GM21367 (cell line): ENCODE measurements at regions not wholly inside any gene's neighbourhood (a gene's known extent, or its start where the extent isn't known, plus 50 kb on each side); places are given as distances from the start of the nearest gene placed in this dataset.

Experiments
- ATAC-seq: cut with Tn5 transposase; IDR thresholded peaks from one replicate; pipeline ENCODE4 v1.9.1; 2021; ENCODE audit not compliant: unreplicated experiment

GRCh38 chr9:1738511-1739100, 276.5 kb upstream of the SMARCA2 start:
- no peak for ATAC-seq

- ATAC-seq, result no peak
Observed at GRCh38 chr9:1743121-1743960, 271.8 kb upstream of the SMARCA2 start.

GRCh38 chr9:1745980-1746379, 269.2 kb upstream of the SMARCA2 start:
- no peak for ATAC-seq

- no peak for ATAC-seq
Observed at GRCh38 chr9:1747417-1747967, 267.7 kb upstream of the SMARCA2 start.

GRCh38 chr9:1748407-1748806, 266.7 kb upstream of the SMARCA2 start:
- no peak for ATAC-seq

- ATAC-seq, result no peak
Observed at GRCh38 chr9:1757186-1757585, 258.0 kb upstream of the SMARCA2 start.

GRCh38 chr9:1759009-1759408, 256.1 kb upstream of the SMARCA2 start:
- ATAC-seq, result no peak

- no peak for ATAC-seq
Observed at GRCh38 chr9:1759771-1760300, 255.3 kb upstream of the SMARCA2 start.

GRCh38 chr9:1761807-1762206, 253.3 kb upstream of the SMARCA2 start:
- no peak for ATAC-seq

- ATAC-seq, result no peak
Observed at GRCh38 chr9:1766042-1766441, 249.1 kb upstream of the SMARCA2 start.

- no peak for ATAC-seq
Observed at GRCh38 chr9:1768561-1768960, 246.6 kb upstream of the SMARCA2 start.

GRCh38 chr9:1771094-1771789, 243.9 kb upstream of the SMARCA2 start:
- ATAC-seq, result no peak

- ATAC-seq, result no peak
Observed at GRCh38 chr9:1775230-1775629, 239.9 kb upstream of the SMARCA2 start.

GRCh38 chr9:1776668-1777067, 238.5 kb upstream of the SMARCA2 start:
- ATAC-seq, result no peak

- no peak for ATAC-seq
Observed at GRCh38 chr9:1791191-1791590, 224.0 kb upstream of the SMARCA2 start.

GRCh38 chr9:1794547-1795270, 220.4 kb upstream of the SMARCA2 start:
- no peak for ATAC-seq

- ATAC-seq, result no peak
Observed at GRCh38 chr9:1804128-1804865, 210.8 kb upstream of the SMARCA2 start.

- no peak for ATAC-seq
Observed at GRCh38 chr9:1829719-1830118, 185.4 kb upstream of the SMARCA2 start.

GRCh38 chr9:1832960-1833359, 182.2 kb upstream of the SMARCA2 start:
- no peak for ATAC-seq

- ATAC-seq, result peak; percentile 82
Observed at GRCh38 chr9:1837453-1838084, 177.6 kb upstream of the SMARCA2 start.
